AG20443 (cell line): ENCODE measurements at regions not wholly inside any gene's neighbourhood (a gene's known extent, or its start where the extent isn't known, plus 50 kb on each side); places are given as distances from the start of the nearest gene placed in this dataset.

Experiments
- DNase-seq: peaks from one replicate; pipeline ENCODE4 v3.0.0; 2012; ENCODE audit warnings: low spot score, mixed read lengths

DNA sequence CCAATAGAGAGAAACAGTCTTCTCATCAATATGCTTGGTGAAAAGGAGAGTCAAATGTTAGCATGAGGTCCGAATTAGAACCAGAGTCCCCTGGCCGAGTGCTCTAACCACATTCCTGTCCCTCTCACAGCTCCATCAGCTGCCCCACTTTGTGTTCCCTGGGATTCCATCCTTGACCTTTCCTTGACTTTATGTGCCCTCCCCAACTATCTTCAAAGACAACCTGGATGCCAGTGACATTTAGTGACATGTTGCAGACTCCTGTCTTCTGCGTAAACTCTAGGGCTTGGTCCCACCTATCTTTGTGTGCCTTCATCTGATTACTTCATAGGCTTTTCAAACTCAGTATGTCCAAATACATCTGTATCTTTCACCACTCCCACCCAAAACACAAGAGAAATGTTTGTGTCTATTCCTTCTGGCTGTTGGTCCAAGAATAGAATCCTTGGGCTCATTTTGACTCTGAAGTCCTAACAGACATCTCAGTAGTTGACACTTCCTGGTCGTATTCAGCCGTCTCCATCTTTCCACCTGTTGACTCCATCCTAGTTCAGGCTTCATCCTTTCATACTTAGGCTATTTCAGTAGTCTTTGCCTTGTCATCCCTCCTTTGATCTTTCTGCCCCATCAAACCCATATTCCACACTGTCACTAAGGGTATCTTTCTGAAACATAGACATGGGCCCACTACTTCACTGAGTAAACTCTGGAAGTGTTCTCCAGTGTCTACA is 101.4 kb upstream of the CD180 start:
- DNase-seq, result no peak

DNA sequence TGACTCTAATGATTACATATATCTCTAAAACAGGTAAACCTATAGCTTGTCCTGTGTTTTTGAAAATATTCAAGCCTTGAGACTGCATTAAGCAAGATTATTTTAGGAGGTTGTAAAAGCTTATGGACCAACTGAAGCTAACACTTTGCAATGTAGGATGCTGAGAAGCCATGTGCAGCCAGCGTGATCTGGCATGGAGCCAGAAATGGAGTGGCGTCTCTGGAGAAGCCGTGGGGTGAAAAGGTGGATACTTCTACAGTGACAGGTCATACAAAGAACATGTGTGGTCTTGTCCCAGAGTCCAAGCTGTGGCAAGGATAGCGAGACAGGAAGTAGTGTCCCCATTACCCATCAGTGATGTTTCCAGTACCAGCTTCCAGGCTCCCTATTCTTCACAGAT is 100.8 kb upstream of the CD180 start:
- no peak for DNase-seq

DNA sequence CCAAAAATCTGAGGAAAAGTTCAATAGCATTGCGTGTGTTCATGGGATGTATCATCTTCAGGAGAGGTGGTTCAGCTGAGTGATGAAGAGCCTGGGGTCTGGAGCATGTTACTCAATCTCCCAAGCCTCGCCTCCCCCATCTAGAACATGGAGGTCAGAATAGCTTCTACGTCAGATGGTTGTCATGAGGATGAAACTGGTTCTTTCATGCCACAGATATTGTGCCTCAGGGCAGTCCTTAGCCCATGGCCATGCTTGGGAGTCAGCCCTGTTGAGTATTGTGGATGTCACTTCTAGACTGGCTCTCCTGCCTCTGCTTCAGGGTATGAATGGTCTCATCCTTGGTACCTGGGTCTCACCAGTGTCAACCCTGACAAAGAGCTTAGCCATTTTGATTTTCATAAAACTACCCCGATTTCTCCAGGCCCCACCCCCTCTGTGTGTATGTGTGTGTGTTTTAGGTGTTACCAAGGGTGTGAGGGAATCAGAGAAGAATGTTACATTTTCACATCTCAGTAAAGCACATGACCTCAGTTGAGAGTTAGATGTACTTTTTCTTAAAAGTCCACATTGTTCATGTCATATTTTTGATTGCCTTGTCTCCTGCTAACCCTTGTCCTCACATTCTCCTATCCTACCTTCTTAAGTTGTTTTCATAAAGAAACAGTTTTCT is 97.8 kb upstream of the CD180 start:
- DNase-seq, result no peak

DNA sequence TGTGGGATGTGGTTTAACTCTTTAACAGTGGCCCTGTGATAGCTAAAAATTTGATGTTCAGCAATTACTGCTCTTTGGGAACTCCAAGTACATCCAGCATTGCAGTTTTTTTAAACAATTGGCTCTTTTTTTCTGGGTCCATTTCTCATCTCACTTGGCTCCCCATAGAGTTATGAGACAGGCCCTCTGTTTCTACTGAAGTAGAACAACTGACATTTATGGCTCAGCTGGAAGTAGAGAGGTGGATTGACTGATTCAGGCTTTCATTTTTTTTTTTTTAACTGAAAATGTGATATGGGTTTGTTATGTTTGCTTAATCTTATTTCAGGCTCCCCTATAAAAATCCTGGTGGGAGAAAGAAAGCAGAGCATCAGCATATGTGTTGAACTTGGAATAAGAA is 96.6 kb upstream of the CD180 start:
- DNase-seq, result no peak

DNA sequence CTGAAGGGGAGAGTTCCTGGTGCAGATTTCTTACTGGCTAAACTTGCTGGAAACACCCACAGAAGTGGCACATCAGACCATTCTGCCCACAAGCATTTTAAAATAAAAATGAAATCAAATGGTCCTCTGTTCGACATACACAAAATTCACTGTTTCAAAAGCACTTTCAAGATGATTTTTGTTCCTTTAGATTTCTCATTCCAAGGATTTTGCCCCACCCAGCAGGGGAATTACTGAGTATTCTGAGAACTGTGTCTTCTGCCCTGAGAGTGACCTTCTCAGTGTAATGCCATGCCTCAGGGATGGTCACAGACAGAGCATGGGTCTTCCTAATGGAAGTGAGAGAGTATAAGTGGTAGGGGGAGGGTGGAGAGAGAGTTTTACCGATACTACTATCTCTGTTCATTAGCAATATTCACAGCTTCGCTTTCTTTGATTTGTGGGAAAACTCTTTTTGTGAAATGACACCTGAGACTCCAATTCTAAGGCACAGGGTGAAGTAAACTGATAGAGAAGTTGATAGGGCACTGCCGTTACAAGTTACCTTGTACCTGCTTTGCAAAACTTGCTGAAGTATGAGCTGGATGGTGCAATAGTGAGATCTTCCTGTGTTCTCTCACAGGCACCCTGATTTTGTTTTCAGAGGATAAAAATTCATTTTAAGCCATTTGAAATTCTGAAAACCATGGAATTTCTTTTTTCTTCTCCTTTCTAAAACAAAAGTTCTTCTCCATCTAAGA is 95.8 kb upstream of the CD180 start:
- no peak for DNase-seq

DNA sequence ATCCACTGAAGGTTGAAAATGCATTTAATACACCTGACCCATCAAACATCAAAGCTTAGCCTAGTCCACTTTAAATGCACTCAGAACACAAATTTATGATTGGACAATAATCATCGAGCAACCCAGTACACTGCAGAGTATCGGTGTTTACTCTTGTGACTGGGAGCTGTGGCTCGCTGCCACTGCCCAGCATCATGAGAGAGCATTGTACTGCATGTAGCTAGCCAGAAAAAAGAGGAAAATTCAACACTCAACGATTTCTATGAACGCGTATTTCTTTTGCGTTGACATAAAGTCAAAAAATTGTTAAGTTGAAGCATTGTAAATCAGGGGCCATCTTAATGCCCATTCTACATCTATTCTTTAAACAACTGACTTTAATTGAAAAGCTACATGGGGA is 95.1 kb upstream of the CD180 start:
- no peak for DNase-seq

DNA sequence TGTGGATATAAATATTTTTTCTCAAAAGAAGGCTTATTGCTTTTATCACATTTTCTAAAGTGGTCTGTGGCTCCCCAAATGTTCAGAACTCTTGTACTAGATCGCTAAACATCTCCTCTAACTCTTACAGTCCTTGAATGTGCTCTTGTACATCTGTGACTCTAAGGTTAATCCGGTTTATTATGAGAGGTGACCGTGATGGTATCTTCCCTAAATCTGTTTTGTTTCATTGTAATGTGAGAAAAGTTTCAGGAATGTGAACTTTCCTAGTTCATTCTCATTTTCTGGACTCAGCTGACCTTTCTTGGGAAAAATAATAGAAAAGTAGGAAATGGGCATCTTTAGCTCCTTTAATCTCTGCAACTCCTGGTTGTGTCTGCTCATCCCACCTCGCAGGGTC is 94.5 kb upstream of the CD180 start:
- no peak for DNase-seq

DNA sequence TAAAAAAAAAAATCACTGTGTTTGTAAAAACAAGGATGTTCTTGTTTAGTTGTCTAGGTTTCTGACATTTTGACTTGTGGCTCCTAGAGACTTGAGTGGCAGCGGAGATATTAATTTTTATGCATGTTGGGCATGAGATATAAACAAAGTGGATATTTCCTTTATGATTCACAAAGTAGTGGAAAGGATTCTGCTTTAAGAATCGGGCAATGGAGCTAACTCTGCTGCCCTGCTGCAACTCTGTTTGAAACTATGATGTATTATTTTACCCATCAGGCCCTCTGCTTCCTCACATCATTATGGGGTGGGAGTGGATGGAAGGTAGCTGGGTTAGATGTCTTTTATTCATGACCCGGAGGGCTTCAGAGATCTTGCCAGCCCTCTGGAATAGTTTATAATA is 94.1 kb upstream of the CD180 start:
- no peak for DNase-seq

DNA sequence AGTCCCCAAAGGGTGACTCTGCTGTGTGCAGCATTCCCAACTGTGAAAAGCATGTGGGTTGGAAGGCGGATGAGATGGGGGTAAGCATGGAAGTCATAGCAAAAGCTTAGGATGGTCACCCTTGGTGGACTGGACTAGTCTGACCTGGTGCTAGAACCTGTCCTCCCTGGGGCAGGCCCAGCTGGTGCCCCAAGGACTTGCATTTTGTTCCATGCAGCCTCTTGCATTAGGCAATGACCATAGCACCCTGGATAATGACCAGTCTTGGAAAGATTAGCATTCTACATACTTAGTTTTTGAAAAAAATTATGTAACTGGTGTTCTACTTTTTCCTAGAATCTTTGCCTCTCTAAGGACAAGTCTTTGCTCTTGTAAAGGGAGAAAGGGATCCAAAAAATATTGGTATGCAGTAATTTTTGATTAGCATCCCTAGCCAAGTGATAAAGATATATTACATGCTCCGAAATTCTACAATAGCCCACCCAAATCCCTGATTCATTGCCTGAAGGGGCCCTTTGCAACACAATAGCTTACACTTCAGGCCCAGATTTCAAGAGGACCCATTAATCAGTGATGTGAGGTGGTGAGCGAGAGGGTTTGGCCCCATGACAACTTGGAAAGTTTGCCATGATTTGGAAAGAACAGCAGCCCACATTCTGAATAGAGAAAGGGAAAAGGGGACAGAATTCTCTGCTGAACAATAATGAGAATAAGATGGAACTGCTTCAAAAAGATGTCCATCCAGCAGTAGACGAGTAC is 93.3 kb upstream of the CD180 start:
- no peak for DNase-seq

DNA sequence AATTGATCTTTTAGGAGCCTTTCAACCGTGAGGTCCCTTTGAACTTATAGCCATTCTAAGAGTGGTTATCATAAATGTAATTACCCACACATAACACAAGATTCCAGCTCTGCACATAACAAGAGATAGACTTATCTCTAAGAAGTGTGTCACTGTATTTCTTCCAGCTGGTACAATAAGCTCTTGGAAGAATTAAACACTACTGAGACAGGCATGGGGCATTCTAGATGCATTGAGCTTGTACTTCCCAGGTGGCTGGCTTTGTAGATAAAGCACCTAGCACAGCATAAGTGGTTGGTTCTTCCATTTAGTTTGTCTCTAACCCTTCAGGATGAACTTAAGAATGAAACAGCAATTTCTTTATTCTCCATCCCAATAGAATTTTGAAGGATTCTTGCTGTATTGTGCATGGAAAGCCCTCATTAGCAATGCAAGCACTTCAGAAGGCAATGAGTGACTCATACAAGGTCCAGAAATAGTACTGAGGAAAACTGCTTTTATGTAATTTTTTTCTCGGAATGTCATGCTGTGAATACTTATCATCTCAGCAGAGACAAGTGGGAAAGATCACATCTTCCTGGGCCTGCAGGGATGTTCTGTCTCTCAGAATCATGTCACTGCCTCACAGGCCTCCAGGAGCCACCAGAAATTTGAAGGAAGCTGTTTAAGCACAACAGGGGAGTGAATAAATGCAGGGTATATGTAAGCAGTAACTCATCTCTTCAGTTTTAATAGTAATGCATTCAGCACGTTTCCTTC is 91.1 kb upstream of the CD180 start:
- peak; percentile 65 for DNase-seq

DNA sequence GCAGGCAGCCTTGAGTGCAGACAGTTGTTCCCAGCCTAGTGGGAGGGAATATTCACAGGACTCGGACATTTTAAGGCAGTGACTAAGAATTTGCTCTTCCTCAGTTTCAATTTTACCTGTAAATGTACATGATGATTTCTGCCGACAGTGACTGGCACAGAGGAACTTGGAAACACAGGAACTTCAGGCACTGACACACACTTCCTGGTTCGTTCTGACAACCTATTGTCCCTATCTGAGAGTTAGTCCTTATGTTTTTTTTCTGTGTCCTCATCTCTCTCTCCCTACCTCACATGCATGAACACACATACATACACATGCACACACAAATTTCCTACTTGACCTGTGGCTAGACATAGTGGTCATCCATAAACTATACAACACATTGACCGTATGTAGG is 89.4 kb upstream of the CD180 start:
- no peak for DNase-seq

DNA sequence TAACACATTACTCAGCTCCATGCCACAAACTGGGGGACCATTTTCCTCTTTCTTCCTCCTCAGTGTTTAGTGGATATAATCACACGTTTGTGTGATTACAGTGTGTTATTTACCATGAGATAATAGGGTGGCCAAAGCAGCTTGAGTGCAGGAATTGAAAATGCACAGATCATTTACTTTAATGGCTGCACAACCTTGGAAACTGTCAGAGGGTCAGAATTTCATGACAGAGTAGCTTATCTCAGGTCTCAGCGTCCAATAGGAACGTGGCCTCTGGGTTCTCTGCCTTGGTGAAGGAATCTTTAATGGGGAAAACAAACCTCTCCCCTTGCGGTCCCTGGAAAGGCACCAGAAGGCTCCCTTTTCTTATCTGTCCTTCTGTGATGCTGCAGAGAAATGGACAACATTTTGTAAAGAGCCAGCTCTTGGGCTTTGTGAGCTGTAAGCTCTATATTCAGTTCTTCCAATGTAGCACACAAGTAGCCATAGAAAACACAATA is 87.4 kb upstream of the CD180 start:
- DNase-seq, result no peak

DNA sequence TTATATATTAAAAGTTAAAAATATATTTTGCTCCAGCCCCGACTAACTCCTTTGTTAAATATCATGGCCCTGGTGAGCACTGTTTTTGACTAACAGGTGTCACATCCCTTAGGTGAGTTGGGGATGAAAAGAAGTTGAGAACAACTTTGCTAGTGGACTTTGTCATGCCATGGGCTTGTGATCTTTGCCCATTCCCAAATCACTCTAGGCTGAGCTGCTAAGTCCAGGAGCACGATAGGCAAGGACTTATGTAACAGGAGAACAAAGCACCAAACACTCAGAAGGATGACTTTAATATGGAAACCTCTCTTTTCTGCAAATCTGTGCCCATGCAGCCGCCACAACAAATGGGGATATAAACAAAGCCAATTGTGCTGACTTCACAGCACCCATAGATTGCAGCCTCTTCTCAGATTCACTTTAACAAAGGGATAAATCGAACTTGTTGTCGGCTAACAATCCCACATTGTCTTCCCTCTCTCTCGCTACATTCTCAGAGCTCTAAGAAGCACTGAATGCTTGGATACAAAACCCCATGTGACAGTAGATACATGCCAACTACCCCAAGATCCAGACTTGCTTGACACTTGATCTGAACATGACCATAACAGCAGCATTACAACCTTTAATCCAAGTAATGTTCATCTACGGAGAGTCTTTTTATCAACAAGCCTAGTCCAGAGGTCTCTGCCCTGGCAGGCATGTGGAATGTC is 86.8 kb upstream of the CD180 start:
- DNase-seq, result no peak

DNA sequence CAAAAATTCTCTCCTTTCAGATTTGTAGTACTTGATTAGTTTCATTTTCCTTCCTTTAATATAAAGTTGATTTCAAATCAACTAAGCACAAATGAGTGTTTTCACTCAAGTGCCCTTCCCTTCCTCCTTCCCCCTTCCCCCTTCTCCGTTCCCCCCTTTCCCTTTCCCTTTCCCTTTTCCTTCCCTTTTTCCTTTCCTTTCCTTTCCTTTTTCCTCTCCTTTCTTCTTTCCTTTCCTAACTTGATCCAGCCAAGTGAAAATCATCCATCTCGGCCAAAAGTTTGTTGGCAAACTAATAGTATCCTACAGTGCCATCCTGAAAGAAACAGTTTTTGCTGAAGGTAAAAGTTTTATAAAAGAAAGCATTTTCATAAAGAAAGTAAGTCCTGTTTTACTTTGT is 85.3 kb upstream of the CD180 start:
- DNase-seq, result no peak

DNA sequence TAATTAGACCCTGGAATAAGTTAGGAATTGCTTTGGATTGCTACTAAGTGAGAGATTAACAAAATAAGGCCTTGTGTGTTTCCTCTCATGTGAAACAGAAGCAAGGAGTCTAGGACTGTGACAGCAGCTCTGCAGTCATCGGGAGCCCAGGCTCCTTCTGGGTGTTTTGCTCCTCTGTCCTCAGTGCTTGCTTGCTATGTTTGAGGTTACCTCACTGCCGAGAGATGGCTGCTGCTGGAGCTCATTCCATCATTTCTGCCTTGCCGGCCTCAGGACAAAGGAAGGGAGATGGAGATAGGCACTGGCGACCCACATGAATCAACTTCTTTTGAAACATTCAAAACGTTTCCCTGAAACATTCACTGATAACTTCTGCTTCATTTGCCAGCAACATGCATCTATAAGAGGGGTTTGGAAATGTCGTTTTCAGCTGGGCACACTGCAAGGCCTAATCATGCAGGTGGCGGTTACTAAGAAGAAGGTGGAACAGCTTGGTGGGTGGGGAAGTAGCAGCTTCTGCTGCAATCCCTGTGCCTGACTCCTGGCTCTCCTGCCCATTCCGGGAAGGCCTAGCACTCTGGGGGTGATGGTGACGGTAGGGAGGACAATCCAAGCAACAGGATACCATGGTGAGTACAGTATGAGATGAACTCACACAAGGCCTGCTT is 77.2 kb upstream of the CD180 start:
- DNase-seq, result no peak

DNA sequence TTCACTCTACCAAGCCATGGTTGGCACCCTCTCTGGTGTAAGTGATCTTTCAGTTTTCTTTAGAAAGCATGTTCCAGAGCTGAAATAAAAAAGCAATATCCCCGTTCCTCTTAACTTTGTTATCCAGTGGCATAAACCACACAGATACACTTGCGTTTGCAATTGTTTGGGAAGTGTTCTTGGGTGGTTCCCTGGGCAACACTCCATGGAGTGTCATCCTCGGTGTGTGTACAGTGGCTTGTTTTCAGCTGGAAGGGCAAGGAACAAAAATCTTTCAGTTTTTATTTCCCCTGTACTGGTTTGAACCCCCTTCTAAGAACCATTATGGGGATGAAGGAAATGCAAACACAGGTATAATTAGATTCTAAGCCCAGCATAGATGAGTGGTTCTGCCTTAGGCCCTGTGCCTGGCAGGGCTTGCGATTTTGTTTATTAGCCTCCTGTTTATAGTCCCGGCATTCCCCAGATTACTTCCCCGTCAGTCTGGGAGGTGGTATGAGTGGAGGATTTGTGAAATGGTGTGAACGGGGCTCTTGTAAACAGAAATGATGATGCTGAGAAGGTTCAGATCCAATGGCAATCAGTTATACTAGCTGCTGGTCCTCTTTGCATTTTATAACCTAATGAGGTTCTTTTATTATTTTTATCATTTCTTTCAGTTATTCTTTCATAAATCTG is 76.0 kb upstream of the CD180 start:
- DNase-seq, result no peak

DNA sequence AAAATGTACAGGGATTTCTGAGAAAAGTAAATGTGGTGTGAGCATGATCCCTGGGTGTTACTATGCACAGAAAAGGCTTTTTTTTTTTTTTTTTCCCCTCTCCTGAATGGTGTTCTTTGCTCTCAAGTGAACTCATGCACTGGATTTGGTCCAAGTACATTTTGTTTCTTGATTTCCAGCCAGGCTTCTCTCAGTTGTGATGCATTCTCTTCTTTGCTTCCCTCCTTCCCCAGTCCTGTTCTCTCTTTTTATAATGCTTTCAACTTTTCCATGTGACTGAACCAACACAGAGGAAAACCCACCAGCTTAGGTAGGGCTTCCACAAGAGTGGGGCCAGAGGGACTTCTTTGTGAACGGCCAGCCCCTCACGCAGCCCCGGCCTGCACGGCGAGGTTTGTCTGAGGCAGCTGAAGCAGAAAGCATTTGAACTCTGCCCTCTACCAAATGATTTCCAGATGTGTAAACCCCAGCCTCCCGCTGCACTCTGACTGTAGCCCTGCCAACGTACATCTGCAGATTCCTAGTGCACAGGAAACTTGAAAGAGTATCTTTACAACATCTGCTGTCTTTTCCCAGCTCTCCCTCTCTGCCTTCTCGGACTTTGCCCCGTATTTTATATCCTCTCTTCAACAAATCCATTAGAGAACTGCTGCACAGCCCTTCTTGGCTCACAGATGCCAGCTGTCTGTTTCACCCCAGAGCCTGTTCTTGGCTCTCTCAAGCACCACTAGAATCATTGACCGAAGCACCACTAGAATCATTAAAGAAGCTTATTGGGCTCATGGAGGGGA is 71.8 kb upstream of the CD180 start:
- DNase-seq, result peak; percentile 83

DNA sequence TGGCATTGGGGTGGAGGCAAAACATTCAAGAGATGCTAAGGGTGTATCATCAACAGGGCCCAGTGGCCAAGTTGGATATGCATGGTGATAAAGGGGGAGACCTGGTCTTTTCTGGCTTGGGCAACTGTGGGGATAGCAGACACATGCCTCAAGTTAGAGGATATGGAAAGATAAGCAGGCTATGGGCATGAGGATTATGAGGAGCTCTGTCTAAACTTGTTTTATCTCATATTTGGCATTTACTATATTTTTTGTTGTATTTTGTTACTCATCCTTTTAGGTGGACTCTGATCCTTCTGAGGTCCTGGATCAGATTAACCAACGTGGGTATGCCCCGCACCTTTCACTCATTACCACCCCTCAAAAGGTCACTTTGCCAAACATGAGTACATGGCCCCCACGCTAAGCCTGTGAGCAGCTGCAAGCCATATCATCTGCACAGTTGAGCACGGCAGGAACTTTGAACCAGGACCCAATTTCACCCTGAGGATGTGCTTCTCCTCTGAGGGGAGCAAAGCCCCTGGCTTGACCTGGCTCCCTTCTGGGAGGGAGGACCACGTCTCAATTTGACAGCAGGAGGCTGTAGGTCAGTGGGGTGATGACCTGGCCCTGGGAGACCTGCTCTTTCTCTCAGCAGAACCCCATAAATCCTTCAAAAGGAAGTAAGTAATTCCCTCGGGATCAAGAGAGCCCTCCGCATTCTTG is 71.1 kb upstream of the CD180 start:
- DNase-seq, result no peak
